Germinal center (tissue), 1 donor: ENCODE measurements at regions not wholly inside any gene's neighbourhood (a gene's known extent, or its start where the extent isn't known, plus 50 kb on each side); places are given as distances from the start of the nearest gene placed in this dataset.
"Not testable (repeated sequence)": the region's sequence is repeated elsewhere in the genome, so short reads cannot be mapped to it uniquely, and the experiment has no call there.

Source experiments
- DNase-seq: peaks from one replicate; pipeline ENCODE4 v3.0.0; 2012; ENCODE audit warnings: mixed read lengths, low spot score

DNA sequence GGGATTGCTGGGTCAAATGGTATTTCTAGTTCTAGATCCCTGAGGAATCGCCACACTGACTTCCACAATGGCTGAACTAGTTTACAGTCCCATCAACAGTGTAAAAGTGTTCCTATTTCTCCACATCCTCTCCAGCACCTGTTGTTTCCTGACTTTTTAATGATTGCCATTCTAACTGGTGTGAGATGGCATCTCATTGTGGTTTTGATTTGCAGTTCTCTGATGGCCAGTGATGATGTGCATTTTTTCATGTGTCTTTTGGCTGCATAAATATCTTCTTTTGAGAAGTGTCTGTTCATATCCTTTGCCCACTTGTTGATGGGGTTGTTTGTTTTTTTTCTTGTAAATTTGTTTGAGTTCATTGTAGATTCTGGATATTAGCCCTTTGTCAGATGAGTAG is 220.3 kb downstream of the NPR3 start:
- DNase-seq: not testable (repeated sequence)

DNA sequence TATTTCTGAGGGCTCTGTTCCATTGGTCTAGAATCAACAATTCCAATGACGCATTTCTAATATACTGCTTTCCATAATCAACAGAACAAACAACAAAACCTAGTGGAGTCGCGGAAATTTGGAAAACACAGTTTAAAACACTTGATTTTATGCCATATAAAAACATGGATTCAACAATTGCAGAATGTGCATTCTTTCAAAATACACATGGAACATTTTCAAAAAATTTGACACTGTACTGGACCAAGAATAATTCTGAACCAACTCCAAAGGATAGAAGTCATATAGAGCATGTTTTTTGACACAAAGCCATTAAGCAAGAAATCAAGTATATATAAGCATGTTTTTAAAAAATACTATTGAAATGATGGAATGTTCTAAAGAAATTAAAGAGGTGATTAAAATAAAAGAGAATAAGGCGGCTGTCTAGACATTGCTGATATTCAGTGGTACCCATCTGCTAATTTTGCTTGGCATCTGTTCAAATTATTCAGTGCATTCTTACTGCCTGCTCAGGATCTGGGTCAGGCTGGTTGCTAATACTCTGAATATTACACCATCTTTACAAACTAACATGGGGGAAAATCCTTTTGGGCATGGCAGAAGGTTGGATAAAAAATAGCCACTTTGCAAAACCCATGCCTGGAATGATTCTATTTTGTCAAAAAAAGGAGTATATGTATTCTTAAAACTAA is 221.3 kb downstream of the NPR3 start:
- no peak for DNase-seq

- DNase-seq: no peak
Measured at GRCh38 chr5:32933692-32934091, 222.6 kb downstream of the NPR3 start.

- no peak for DNase-seq
Measured at GRCh38 chr5:32934529-32934928, 223.4 kb downstream of the NPR3 start.

DNA sequence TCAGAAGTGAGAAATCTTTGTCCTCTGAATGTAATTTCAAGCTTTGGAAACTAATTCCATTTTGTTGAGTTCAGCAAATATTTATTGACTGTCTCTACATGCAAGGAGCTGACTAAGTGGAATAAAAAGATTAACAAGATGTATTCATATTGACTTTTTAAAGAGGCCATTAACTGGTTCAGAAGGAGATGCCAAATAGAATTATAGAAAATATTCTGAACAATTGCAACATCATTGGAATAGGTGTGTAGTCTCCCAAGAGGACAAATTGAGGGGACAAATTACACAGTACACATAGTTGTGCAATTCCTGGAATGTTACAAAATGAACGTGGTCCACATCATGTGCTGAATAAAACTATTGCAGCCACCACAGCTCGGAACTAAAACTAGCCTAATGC is 224.2 kb downstream of the NPR3 start:
- DNase-seq: no peak

GRCh38 chr5:32936329-32936728 is 225.2 kb downstream of the NPR3 start:
- no peak for DNase-seq

DNA sequence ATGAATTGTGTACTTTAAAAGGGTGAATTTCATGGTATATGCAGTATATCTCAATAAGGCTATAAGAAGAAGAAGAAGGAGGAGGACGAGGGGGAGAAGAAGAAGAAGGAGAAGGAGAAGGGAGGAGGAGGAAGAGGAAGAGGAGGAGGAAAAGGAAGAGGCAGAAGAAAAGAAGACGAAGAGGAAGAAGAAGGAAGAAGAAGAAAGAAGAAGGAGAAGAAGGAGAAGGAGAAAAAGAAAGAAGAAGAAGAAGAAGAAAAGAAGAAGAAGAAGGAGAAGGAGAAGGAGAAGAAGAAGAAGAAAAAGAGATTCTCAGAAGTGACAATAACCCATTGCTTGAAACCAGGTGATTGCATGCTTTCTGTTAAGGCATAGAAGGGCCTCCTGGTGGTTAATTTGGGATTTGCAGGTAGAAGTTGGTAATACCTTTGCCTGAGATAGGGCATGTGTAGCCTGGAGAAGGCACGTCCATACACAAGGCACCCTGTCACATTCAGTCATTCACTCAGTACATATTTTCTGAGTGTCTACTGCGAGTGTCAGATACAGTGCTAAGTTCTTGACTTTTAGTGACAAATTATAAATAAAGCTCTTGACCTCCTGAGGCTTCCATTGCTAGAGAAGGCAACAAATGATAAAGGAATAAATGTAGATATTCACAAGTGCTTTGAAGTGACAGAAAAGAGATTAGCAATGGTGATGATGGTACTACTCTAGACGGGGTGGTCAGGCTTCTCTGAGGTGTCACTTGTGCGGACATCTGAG is 231.3 kb downstream of the NPR3 start:
- peak; percentile 13 for DNase-seq

DNA sequence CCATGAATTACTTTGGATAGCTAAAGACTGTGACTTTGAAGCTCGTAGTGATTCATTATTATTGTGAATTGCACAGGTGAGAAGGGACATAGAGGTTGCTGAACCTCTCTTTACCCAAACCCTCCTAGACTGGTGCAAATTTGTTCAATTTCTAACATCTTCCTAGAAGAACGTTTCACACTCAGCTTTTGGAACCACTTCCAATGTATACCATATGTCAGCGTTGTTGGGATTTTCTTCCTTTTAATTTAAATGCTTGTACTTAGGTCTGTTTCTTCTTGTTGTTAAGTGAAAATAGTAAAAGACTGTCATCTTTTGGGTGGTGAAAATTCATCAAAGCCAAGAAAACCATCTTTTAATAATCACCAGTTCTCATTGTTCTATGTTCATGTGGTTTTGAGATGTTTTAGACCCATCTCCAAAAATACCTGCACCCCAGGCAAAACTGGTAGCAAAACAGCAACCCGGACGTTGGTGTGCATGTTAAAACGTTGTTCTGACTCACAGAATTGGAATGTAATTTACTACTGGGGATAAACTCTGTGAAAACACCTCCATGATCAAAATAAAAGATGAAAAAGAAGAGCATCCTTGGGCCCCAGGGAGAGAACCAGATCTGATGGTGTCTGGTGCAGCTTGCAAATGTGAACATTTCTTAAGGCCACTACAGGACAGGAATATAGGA is 238.3 kb downstream of the NPR3 start:
- DNase-seq: no peak

DNA sequence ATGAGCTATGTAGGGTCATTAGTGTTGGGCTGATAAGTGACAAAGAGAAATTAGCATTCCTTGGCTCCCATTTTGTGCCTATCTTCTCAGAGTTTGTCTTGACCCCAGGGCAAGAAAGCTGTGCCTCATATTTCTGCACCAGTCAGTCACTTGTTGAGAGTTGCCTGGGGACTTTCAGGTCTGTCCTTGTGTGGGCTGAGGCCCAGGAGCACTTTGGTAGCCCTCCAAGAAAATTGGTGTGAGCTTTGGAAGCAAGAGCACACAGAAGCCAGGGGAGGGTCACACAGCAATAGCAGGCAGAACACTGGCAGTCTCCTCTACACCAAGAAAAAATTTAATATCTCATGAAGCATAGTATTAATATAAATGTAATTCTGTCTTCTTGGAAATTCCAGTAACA is 239.9 kb downstream of the NPR3 start:
- DNase-seq: no peak

DNA sequence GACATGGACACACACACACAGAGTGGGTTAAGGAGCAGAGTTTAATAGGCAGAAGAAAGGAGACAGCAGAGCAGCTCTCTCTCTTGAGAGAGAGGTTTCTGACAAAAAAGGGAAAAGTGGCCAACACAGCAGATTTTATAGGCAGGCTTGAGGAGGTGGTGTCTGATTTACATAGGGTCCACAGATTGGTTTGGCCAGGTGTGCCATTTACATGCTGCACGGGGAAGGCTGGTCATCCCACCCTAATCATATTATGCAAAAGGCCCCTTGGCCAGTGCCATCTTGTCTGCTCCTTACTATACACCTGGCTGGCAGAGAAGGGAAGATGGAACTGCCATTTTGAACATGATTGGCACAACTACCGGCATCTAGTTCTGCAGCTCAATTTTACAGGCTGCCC is 240.8 kb downstream of the NPR3 start:
- DNase-seq: no peak

- DNase-seq: not testable (repeated sequence)
Measured at GRCh38 chr5:32952421-32952820, 241.3 kb downstream of the NPR3 start.

DNA sequence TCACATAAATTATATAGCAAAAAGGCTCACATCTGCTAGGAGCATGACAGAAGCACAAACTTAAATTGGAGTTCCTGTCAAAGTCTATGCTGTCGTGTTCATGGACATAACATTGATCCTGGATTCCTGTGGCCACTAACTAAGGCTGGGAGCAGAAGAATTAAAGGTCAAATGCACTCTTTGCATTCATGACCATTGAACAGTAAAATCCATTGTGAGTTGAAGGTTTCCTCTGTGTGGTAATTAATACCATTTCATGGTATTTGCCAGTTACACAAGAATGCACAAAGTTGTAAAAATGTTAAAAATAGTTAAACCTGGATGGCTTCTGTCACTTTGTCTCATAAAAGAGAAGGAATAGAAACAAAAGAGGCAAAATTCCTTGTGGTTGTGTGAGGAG is 242.6 kb downstream of the NPR3 start:
- DNase-seq: no peak

GRCh38 chr5:32955814-32956213 is 244.7 kb downstream of the NPR3 start:
- DNase-seq: no peak

DNA sequence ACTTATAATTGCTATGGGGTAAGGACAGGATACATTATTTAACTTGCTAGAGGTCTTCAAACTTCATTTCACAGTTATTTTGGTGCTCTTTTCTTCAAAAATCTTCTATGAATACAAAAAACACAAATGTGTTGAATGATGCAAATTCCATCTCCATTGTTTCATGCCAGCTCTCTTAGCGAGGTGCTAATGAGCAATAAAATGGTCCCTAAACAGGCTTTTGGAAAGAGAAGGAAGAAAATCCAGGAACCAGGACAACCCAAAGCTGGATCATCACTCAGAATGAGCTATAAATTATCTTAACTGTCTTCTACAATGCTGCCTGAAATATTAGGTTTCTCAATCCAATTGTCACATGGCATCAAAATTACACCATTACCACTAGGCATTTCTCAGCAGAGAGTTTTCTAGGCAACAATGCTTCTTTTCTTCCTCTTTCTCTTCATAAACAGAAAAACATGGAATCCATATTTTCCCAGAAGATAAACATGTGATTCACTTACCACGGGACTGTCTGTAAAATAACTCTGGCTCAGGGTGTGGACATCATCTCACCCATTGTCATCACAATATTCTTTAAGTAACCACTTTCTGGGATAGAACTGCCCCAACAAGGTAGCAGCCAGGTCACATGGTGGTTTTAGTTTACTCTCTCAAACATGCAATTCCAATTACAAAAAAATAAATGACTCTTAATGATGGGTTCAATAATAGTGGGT is 249.4 kb downstream of the NPR3 start:
- no peak for DNase-seq

- no peak for DNase-seq
Measured at GRCh38 chr5:32961059-32961415, 249.9 kb downstream of the NPR3 start.

GRCh38 chr5:32964261-32964660 is 253.1 kb downstream of the NPR3 start:
- DNase-seq: no peak

DNA sequence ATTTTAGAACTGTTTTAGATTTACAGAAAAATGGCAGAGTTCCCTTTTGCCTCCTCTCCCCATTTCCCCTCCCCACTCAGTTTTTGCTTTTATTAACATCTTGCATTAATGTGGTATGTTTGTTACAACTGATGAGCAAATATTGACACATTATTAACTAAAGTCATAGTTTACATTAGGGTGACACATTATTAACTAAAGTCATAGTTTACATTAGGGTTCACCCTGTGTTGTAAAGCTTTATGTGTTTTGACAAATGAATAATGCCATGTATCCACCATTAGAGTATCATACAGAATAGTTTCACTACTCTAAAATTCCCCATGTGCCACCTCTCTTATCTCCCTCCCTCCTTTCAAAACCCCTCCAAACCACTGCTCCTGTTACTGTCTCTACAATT is 262.5 kb downstream of the NPR3 start:
- DNase-seq: no peak

GRCh38 chr5:32975656-32976375 is 264.7 kb downstream of the NPR3 start:
- DNase-seq: no peak

- no peak for DNase-seq
Measured at GRCh38 chr5:32981061-32981460, 269.9 kb downstream of the NPR3 start.

GRCh38 chr5:32984851-32985610 is 273.9 kb downstream of the NPR3 start:
- no peak for DNase-seq

- DNase-seq: no peak
Measured at GRCh38 chr5:32989815-32990214, 278.7 kb downstream of the NPR3 start.
